HG02973 (cell line): ENCODE measurements at regions not wholly inside any gene's neighbourhood (a gene's known extent, or its start where the extent isn't known, plus 50 kb on each side); places are given as distances from the start of the nearest gene placed in this dataset.

Experiments
- ATAC-seq: cut with Tn5 transposase; IDR thresholded peaks from one replicate; pipeline ENCODE4 v1.9.1; 2021; ENCODE audit warnings: moderate library complexity; ENCODE audit not compliant: unreplicated experiment

- no peak for ATAC-seq
Observed at GRCh38 chr4:19803406-19803805, 448.3 kb upstream of the SLIT2 start.

GRCh38 chr4:19793831-19794230, 457.9 kb upstream of the SLIT2 start:
- no peak for ATAC-seq

GRCh38 chr4:19791422-19792123, 460.1 kb upstream of the SLIT2 start:
- no peak for ATAC-seq

GRCh38 chr4:19786616-19787015, 465.1 kb upstream of the SLIT2 start:
- no peak for ATAC-seq

GRCh38 chr4:19783667-19784223, 468.0 kb upstream of the SLIT2 start:
- ATAC-seq: no peak

- no peak for ATAC-seq
Observed at GRCh38 chr4:19780871-19781270, 470.8 kb upstream of the SLIT2 start.

- no peak for ATAC-seq
Observed at GRCh38 chr4:19776929-19777328, 474.8 kb upstream of the SLIT2 start.

GRCh38 chr4:19776021-19776459, 475.7 kb upstream of the SLIT2 start:
- no peak for ATAC-seq

- ATAC-seq: no peak
Observed at GRCh38 chr4:19774690-19775256, 476.9 kb upstream of the SLIT2 start.

GRCh38 chr4:19772581-19772980, 479.1 kb upstream of the SLIT2 start:
- ATAC-seq: no peak

- ATAC-seq: no peak
Observed at GRCh38 chr4:19756661-19757060, 495.0 kb upstream of the SLIT2 start.

GRCh38 chr4:19752599-19752998, 499.1 kb upstream of the SLIT2 start:
- ATAC-seq: no peak

GRCh38 chr4:19748519-19749479, 502.9 kb upstream of the SLIT2 start:
- no peak for ATAC-seq

- no peak for ATAC-seq
Observed at GRCh38 chr4:19746377-19746776, 505.3 kb upstream of the SLIT2 start.

GRCh38 chr4:19743115-19743638, 508.5 kb upstream of the SLIT2 start:
- ATAC-seq: no peak

GRCh38 chr4:19739101-19739651, 512.5 kb upstream of the SLIT2 start:
- ATAC-seq: no peak

GRCh38 chr4:19736968-19737756, 514.5 kb upstream of the SLIT2 start:
- no peak for ATAC-seq

GRCh38 chr4:19735012-19735411, 516.7 kb upstream of the SLIT2 start:
- no peak for ATAC-seq

- no peak for ATAC-seq
Observed at GRCh38 chr4:19729886-19730651, 521.6 kb upstream of the SLIT2 start.
